Muscle of back (tissue), 3 donors: ENCODE measurements at regions not wholly inside any gene's neighbourhood (a gene's known extent, or its start where the extent isn't known, plus 50 kb on each side); places are given as distances from the start of the nearest gene placed in this dataset.
A peak's percentile ranks its signal among the peaks of the same experiment; 100 is the strongest.
"Not testable (repeated sequence)": the region's sequence is repeated elsewhere in the genome, so short reads cannot be mapped to it uniquely, and the experiment has no call there.

ENCODE experiments used
- DNase-seq, 3 donors: peaks; one replicate each; pipeline versions ENCODE4 v3.0.0 to v3.0.0-alpha.2; 2013

DNA sequence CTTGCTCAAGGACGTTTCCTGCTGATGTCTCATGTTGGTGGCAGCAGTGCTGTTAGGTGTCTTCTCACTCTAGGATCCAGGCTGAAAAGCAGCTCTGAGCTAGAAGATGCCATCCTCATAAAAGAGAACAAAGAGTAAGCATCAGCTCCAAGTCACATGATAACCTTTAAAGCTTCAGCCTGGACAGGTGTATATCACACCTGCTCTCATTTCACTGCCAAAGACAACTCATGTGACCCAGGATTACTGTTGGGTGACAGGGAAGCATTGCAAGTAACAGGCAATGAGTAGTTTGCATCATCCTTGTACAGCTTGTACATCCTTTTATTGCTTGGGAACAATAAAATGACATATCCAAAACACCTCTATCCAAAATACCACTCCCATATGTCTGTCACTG is 423.4 kb upstream of the DPP6 start:
- DNase-seq: no peak

DNA sequence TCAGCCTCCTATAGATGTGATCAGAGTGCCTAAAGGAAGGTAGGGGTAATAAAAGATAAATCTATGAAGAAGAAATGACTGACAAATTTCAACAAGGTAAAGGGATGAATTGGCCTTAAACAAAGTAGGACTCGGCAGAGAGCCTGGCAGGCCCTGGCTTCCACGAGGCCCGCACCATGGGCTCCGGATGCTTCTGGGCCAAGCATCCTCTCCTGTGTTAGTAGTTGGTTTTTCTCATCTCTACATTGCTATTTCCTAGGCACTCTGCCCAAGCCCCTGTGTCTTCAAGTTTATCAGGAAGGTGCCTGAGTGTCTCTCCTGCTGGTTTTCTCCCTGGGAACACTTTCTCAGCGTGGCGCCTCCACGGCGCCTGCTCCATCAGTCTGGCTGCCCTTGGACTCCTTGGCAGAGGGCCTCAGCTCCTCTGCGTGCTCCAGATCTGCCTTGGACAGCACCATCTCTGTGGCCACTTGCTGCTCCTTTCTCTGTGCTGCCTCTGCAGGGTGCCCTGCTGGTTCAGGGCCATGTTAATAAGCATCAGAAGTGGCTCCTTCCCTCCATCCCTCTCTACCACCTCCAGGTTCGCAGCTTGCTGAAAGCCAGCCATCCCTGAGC is 413.3 kb upstream of the DPP6 start:
- DNase-seq: no peak

- DNase-seq: no peak
These were observed 411.6 kb upstream of the DPP6 start for GRCh38 chr7:153640586-153640985.

DNA sequence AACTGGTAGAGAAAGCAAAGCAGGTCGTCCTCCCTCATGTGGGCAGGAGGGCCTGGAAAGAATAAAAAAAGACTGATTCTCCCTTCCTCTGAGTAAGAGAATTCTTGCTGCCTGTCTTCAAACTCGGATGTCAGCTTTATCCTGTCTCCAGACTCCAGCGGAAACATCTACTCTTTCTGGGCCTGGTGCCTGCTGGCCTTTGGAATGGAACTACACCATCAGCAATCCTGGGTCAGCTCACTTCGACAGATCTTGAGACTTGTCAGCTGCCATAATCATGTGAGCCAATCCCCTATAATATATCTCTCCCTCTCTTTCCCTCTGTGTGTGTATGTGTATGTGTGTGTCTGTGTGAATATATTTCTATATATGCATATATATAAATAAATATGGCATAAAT is 411.0 kb upstream of the DPP6 start:
- peak; percentile 25 to 61 (median 51) for DNase-seq

DNA sequence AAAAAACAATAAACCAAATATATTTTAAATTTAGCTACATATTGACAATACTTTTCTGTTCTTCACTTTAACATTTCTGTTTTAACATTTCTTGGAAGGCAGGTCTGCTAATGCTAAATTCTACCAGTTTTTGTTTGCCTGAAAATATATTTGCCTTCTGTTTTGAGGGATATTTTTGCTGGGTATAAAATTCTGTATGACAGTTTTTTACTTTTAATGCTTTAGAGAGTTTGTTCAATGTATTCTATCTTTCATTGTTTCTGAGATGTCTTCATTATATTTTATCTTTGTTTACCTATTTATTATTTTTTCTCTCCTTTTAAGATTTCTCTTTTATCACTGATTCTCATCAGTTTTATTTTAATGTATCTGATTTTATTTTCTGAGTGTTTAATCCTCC is 409.2 kb upstream of the DPP6 start:
- no peak for DNase-seq

DNA sequence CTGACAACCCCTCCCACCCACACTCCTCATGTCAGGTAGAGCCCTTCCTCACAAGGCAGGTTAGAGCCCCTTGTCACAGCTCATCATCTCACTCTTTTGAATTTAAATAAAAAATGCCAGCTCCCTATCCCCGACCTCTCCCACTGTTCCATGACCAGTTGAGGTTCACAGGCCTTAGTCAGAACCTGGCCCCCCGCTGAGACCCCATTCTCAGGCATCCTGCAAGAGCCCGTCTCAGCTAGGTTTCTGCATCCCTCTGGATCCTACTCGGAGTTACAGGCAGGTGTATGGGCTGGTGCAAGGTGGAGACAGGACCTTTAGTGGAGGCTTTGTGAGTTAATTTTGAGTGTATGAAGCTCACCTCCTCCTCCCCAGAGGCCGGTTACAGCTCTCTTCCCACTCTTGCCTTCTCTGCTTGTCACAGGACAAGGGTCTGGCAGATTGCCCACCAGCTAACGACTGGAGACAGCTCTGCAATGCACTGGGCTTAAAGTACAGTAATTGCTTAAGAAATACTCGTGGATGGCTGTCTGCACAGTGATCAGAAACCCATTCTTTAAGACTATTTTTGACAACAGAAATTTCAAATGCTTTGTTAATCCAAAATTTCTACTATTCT is 394.9 kb upstream of the DPP6 start:
- no peak for DNase-seq

- DNase-seq: no peak
These were observed 377.1 kb upstream of the DPP6 start for GRCh38 chr7:153675131-153675530.

- DNase-seq: no peak
These were observed 369.6 kb upstream of the DPP6 start for GRCh38 chr7:153682628-153683027.

DNA sequence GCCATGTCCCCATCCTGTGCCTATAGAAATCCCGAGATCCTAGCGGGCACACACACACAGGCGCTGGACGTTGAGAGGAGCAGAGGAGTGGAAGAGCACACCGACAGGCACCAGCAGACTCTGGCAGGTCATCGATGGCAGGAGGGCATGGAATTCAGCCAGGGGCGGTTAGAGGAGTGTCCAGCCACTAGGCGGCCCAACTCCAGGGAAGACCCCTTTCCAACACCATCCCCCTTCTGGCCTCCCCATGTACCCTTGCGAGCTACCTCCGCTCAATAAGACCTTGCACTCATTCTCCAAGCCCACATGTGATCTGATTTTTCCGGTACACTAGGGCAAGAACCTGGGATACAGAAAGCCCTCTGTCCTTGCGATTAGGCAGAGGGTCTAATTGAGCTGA is 356.0 kb upstream of the DPP6 start:
- DNase-seq: no peak

DNA sequence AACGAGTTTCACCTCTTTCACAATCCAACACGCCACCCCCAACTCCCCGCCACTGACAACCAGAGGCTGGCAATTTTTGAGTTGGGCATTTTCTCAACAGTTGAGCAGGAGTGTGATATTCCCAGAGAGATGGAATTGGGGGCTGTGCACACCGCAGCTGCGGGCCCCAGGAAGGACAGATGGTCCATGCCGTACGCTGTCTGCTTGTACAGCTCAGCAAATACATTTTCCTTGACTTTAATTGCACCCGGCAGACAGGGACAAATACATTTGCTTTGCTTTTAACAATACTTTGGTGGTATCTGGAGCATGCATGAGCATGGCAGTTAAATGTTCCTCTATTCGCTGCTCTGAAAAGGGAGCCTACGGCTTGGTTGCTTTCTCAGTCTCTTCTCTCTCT is 354.2 kb upstream of the DPP6 start:
- no peak for DNase-seq

DNA sequence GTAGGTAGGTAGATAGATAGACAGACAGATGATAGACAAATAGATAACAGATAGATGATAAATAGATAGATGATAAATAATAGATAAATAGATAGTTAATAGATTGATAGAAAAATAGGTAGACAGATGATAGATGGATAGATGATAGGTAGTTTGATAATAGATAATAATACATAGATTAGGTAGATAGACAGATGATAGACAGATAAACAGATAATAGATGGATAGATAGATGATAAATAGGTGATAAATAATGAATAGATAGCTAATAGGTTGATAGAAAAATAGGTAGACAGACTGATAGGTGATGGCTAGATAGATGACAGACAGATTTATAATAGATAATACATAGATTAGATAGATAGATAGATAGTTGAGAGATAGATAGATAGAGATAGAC is 350.5 kb upstream of the DPP6 start:
- no peak for DNase-seq

GRCh38 chr7:153723892-153724291 is 328.3 kb upstream of the DPP6 start:
- not testable (repeated sequence) for DNase-seq

DNA sequence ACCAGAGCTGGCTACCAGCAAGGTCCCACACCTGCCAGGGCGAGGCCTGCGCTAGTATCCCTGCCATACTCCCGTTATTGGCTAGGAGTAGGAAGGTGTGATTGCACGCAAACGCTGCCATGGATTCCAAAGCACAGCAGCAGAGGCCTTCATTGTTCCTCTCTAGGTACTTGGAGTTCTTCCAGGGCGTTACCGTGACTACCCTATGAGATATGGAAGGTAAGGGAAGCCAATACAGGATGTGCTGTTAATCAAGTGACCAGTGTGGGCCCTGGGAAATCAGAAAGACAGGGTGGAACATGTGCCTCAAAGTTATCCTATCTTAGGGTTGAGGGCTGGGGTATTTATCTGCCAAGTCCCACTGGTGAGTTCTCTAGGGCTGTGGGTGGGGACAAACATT is 320.7 kb upstream of the DPP6 start:
- not testable (repeated sequence) for DNase-seq

- not testable (repeated sequence) for DNase-seq
These were observed 308.8 kb upstream of the DPP6 start for GRCh38 chr7:153743434-153743833.

- DNase-seq: peak in 1 of 3 donors; percentile 3
These were observed 304.2 kb upstream of the DPP6 start for GRCh38 chr7:153747969-153748368.

DNA sequence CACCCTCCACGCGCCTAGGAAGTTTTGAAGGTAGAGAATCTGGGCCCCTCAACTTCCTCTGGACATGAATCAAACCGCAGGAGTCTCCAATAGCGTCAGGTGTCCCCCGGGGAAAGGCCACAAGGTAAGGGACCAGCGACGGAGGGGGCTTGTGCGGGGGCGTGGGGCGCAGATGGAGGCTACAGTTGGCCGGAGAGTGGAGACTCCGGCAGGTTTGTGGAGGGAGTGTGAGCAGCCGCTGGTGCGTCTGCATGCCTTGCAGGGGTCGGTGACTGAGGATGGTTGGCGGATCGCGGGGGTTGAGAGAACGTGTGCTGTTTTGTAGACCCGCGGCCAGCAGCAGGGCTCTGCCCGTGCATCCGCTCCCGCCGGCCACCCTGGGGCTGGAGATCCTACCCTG is 303.3 kb upstream of the DPP6 start:
- peak in 1 of 3 donors; percentile 1 for DNase-seq

GRCh38 chr7:153765869-153766268 is 286.3 kb upstream of the DPP6 start:
- DNase-seq: not testable (repeated sequence)

DNA sequence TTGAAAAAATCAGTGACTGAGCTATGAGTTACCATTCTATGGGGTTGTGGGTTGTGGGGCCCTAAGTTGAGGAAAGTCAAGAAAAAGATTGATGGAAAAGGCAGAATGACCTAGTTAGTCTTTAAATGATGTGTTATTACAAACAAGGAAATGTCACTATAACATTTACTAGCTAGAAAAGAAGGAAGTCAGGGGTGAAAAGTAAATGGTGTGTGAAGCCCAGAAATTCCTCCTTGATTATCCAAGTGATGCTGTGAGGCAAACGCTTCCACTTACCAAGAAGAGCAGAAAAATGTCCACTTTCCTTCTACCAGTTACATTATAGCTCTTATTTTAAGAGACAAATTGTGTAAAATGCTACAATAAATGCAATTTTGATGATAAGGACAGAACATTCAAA is 285.3 kb upstream of the DPP6 start:
- not testable (repeated sequence) for DNase-seq

- no peak for DNase-seq
These were observed 279.2 kb upstream of the DPP6 start for GRCh38 chr7:153772966-153773365.

GRCh38 chr7:153776940-153777339 is 275.3 kb upstream of the DPP6 start:
- DNase-seq: not testable (repeated sequence)

DNA sequence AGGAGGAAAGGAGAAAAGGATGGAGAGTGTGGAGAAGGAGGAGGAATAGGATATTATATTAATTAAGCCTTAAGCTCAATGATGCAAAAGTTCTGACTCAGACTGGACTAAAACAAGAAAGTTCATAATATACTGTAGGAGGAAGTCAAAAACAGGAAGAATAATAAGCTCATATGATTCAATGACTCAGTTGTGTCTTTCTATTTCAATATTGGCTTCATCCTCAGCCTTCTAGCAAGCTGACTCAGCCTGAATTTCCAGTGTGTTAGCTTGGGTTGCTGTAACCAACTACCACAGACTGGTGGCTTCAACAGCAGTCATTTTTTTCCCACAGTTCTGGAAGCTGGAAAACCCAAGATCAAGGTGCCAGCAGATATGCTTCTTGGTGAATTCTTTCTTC is 254.8 kb upstream of the DPP6 start:
- not testable (repeated sequence) for DNase-seq

DNA sequence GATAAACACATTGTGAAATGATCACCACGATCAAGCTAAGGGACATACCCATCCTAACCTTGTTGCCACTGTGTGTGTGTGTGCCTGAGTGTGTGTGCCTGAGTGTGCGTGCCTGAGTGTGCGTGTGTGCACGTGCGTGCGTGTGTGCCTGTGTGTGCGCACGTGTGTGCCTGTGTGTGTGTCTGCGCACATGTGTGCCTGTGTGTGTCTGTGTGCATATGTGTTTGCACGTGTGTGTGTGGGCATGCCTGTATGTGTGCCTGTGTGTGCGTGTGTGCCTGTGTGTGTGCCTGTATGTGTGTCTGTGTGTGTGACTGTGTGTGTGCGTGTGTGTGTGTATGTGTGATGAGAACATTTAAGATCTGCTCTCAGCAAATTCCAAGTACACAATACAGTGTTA is 244.1 kb upstream of the DPP6 start:
- DNase-seq: no peak

- DNase-seq: peak in 1 of 3 donors; percentile 24
These were observed 222.7 kb upstream of the DPP6 start for GRCh38 chr7:153829525-153829924.

- DNase-seq: peak in 1 of 3 donors; percentile 33
These were observed 220.0 kb upstream of the DPP6 start for GRCh38 chr7:153832160-153832559.
